Astrocyte of the cerebellum (primary cell): ENCODE measurements at regions not wholly inside any gene's neighbourhood (a gene's known extent, or its start where the extent isn't known, plus 50 kb on each side); places are given as distances from the start of the nearest gene placed in this dataset.

Experiments used
- DNase-seq: peaks from one replicate; pipeline ENCODE4 v3.0.0-alpha.2; 2011; ENCODE audit warnings: low read depth
- H3K4me3 ChIP-seq: 2 replicates; pipeline ENCODE4 v1.5.1; 2011; ENCODE audit warnings: mild to moderate bottlenecking, low read depth, low read length, moderate library complexity
- CTCF ChIP-seq: IDR thresholded peaks from 2 replicates; pipeline ENCODE4 v1.5.1; 2012; ENCODE audit warnings: low read length, low read depth, moderate library complexity, mild to moderate bottlenecking; ENCODE audit errors: missing control alignments
- in situ Hi-C: cut with HindIII; loops from 2 replicates; pipeline ENCODE4 v1.10.0; 2017; ENCODE audit warnings: low sequenced_read_pairs

GRCh38 chr12:126087692-126088091, 1022.5 kb downstream of the AACS start:
- TF ChIP-seq CTCF = no peak
- no peak for DNase-seq
- no peak overlapping the region for H3K4me3 ChIP-seq
- in situ Hi-C loops = no loop called here

- in situ Hi-C loops = no loop called here
- peak; percentile 4 for DNase-seq
- no peak overlapping the region for H3K4me3 ChIP-seq
- TF ChIP-seq CTCF = no peak
Observed at GRCh38 chr12:126093908-126094307, 1028.7 kb downstream of the AACS start.

- no peak overlapping the region for H3K4me3 ChIP-seq
- in situ Hi-C loops = no loop called here
- TF ChIP-seq CTCF = no peak
- DNase-seq = no peak
Observed at GRCh38 chr12:126095748-126096510, 1030.7 kb downstream of the AACS start.

GRCh38 chr12:126106706-126107105, 1041.5 kb downstream of the AACS start:
- DNase-seq = no peak
- in situ Hi-C loops = no loop called here
- TF ChIP-seq CTCF = no peak
- no peak overlapping the region for H3K4me3 ChIP-seq

- in situ Hi-C loops = no loop called here
- no peak overlapping the region for H3K4me3 ChIP-seq
- no peak for DNase-seq
- no peak for TF ChIP-seq CTCF
Observed at GRCh38 chr12:126107659-126108058, 1042.4 kb downstream of the AACS start.

- no peak overlapping the region for H3K4me3 ChIP-seq
- DNase-seq = no peak
- no peak for TF ChIP-seq CTCF
- in situ Hi-C loops = no loop called here
Observed at GRCh38 chr12:126108247-126108646, 1043.0 kb downstream of the AACS start.
